ENCODE measurements at regions not wholly inside any gene's neighbourhood (a gene's known extent, or its start where the extent isn't known, plus 50 kb on each side); places are given as distances from the start of the nearest gene placed in this dataset.

DNA sequence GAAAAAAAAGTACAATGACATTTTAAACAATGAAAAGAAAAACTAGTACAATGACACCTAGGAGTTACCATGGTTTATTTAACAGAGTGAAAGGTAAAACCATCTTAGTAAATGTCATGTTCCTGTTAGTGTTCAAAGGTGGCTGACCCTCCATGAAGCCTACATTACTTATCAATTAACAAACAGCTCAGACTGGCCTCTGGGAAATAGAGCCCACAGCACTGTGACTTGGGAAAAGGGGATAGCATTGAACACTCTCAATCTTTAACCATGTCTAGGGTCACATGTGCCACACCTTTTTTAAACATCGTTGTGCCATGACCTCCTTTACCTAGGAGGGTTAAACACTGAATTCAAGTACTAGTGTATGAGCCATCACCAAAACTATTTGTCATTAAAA is 106.3 kb upstream of the SOX5 start:
- TF ChIP-seq, protein P1, sequence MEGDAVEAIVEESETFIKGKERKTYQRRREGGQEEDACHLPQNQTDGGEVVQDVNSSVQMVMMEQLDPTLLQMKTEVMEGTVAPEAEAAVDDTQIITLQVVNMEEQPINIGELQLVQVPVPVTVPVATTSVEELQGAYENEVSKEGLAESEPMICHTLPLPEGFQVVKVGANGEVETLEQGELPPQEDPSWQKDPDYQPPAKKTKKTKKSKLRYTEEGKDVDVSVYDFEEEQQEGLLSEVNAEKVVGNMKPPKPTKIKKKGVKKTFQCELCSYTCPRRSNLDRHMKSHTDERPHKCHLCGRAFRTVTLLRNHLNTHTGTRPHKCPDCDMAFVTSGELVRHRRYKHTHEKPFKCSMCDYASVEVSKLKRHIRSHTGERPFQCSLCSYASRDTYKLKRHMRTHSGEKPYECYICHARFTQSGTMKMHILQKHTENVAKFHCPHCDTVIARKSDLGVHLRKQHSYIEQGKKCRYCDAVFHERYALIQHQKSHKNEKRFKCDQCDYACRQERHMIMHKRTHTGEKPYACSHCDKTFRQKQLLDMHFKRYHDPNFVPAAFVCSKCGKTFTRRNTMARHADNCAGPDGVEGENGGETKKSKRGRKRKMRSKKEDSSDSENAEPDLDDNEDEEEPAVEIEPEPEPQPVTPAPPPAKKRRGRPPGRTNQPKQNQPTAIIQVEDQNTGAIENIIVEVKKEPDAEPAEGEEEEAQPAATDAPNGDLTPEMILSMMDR (IDR thresholded peaks at IDR 0.05) = no peak
- TF ChIP-seq POLR2AphosphoS5 (IDR thresholded peaks at IDR 0.05) = no peak

Data from upper lobe of left lung (tissue), 4 donors.